ENCODE measurements at regions not wholly inside any gene's neighbourhood (a gene's known extent, or its start where the extent isn't known, plus 50 kb on each side); places are given as distances from the start of the nearest gene placed in this dataset.

DNA sequence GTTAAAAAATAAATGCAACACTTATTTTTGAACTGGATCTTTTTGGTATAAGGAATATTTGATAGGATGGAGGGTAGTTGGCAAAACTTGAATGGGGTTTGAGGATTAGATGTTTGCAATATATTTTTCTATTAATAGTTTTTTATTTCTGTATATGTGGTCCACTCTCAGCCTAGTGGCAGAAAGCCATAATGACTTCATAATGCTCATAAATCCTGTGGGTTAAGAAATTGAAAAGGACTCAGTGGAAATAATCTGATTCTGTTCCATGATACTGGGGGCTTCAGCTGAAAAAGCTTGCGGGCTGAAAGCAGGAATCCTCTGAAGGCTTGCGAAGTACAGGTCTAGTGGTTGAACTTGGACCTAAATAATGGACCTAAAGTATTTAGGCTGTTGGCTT lies 1028.6 kb upstream of the PRMT6 start:
- no peak for DNase-seq (ENCODE audit: low read depth in 1 of 2, low spot score in 1 of 2)
- no peak for TF ChIP-seq SPI1 (IDR thresholded peaks at IDR 0.05; ENCODE audit: borderline replicate concordance, low read depth)

GRCh38 chr1:106037526-106037925 lies 1018.9 kb upstream of the PRMT6 start:
- Histone ChIP-seq H3K27ac (replicated peaks) (no peak overlapping the region), H3K4me3 (replicated peaks; ENCODE audit: insufficient read depth, low read length) (no peak overlapping the region), H3K27me3 (ENCODE audit: insufficient read depth, poor library complexity, severe bottlenecking) (no peaks in the 10 kb centered on the region)
- TF ChIP-seq GABPA (IDR thresholded peaks at IDR 0.05; ENCODE audit: low read depth): no peak
- TF ChIP-seq CTCF (IDR thresholded peaks at IDR 0.05; ENCODE audit: insufficient read depth, low read length): no peak
- TF ChIP-seq POLR2AphosphoS5 (IDR thresholded peaks at IDR 0.05; ENCODE audit: low read depth): no peak
- TF ChIP-seq, protein P1, sequence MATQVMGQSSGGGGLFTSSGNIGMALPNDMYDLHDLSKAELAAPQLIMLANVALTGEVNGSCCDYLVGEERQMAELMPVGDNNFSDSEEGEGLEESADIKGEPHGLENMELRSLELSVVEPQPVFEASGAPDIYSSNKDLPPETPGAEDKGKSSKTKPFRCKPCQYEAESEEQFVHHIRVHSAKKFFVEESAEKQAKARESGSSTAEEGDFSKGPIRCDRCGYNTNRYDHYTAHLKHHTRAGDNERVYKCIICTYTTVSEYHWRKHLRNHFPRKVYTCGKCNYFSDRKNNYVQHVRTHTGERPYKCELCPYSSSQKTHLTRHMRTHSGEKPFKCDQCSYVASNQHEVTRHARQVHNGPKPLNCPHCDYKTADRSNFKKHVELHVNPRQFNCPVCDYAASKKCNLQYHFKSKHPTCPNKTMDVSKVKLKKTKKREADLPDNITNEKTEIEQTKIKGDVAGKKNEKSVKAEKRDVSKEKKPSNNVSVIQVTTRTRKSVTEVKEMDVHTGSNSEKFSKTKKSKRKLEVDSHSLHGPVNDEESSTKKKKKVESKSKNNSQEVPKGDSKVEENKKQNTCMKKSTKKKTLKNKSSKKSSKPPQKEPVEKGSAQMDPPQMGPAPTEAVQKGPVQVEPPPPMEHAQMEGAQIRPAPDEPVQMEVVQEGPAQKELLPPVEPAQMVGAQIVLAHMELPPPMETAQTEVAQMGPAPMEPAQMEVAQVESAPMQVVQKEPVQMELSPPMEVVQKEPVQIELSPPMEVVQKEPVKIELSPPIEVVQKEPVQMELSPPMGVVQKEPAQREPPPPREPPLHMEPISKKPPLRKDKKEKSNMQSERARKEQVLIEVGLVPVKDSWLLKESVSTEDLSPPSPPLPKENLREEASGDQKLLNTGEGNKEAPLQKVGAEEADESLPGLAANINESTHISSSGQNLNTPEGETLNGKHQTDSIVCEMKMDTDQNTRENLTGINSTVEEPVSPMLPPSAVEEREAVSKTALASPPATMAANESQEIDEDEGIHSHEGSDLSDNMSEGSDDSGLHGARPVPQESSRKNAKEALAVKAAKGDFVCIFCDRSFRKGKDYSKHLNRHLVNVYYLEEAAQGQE (IDR thresholded peaks at IDR 0.05; ENCODE audit: insufficient replicate concordance, low read depth): no peak
- TF ChIP-seq SPI1 (IDR thresholded peaks at IDR 0.05; ENCODE audit: borderline replicate concordance, low read depth): no peak
- no peak for DNase-seq (ENCODE audit: low read depth in 1 of 2, low spot score in 1 of 2)

More for the DNA sequence above, 1028.6 kb upstream of the PRMT6 start:
- no peak overlapping the region for H3K4me3 ChIP-seq (replicated peaks; ENCODE audit: insufficient read depth, low read length)
- no peak overlapping the region for H3K27ac ChIP-seq (replicated peaks)
- no peaks in the 10 kb centered on the region for H3K27me3 ChIP-seq (ENCODE audit: insufficient read depth, poor library complexity, severe bottlenecking)

GRCh38 chr1:106038260-106038659 lies 1018.2 kb upstream of the PRMT6 start:
- Histone ChIP-seq H3K27me3 (ENCODE audit: insufficient read depth, poor library complexity, severe bottlenecking) (no peaks in the 10 kb centered on the region), H3K27ac (replicated peaks) (no peak overlapping the region), H3K4me3 (replicated peaks; ENCODE audit: insufficient read depth, low read length) (no peak overlapping the region)
- no peak for DNase-seq (ENCODE audit: low read depth in 1 of 2, low spot score in 1 of 2)
- TF ChIP-seq SPI1 (IDR thresholded peaks at IDR 0.05; ENCODE audit: borderline replicate concordance, low read depth): no peak
- TF ChIP-seq, protein P1 (IDR thresholded peaks at IDR 0.05; ENCODE audit: insufficient replicate concordance, low read depth): no peak
- TF ChIP-seq GABPA (IDR thresholded peaks at IDR 0.05; ENCODE audit: low read depth): no peak
- no peak for TF ChIP-seq POLR2AphosphoS5 (IDR thresholded peaks at IDR 0.05; ENCODE audit: low read depth)
- TF ChIP-seq CTCF (IDR thresholded peaks at IDR 0.05; ENCODE audit: insufficient read depth, low read length): no peak

- Histone ChIP-seq H3K27me3 (ENCODE audit: insufficient read depth, poor library complexity, severe bottlenecking) (no peaks in the 10 kb centered on the region), H3K4me3 (replicated peaks; ENCODE audit: insufficient read depth, low read length) (no peak overlapping the region), H3K27ac (replicated peaks) (no peak overlapping the region)
- TF ChIP-seq SPI1 (IDR thresholded peaks at IDR 0.05; ENCODE audit: borderline replicate concordance, low read depth) (no peak), GABPA (IDR thresholded peaks at IDR 0.05; ENCODE audit: low read depth) (no peak), POLR2AphosphoS5 (IDR thresholded peaks at IDR 0.05; ENCODE audit: low read depth) (no peak), CTCF (IDR thresholded peaks at IDR 0.05; ENCODE audit: insufficient read depth, low read length) (no peak)
- TF ChIP-seq, protein P1 (IDR thresholded peaks at IDR 0.05; ENCODE audit: insufficient replicate concordance, low read depth): no peak
- DNase-seq (ENCODE audit: low read depth in 1 of 2, low spot score in 1 of 2): no peak
Measured at GRCh38 chr1:106043971-106044370, 1012.5 kb upstream of the PRMT6 start.
